Activated B cell treated with CpG ODN at 0.5 μM for 24 hours (primary cell): ENCODE measurements at regions not wholly inside any gene's neighbourhood (a gene's known extent, or its start where the extent isn't known, plus 50 kb on each side); places are given as distances from the start of the nearest gene placed in this dataset.

Source experiments
- ATAC-seq: fragments of 200-7000 bp; cut with Tn5 transposase; one replicate; pipeline ENCODE4 v1.10.0; 2021; ENCODE audit warnings: low read depth, mild to moderate bottlenecking, moderate library complexity
- CTCF ChIA-PET: fragments of 350-600 bp; sonication (Branson Sonifier 250); formaldehyde crosslinking; loops from one replicate; lab custom pipeline; 2021; ENCODE audit warnings: antibody characterized with exemption; lab: Charles Lee
- POLR2A ChIA-PET: fragments of 350-600 bp; sonication (Branson Sonifier 250); formaldehyde crosslinking; loops from one replicate; lab custom pipeline; 2021; ENCODE audit warnings: antibody characterized with exemption; lab: Charles Lee
- DNase-seq: peaks from one replicate; pipeline ENCODE4 v3.0.0; 2022
- H3K27ac Mint-ChIP-seq: one replicate; pipeline ENCODE4 v1.8.0; 2020; ENCODE audit warnings: mixed read lengths
- H3K27me3 Mint-ChIP-seq: one replicate; pipeline ENCODE4 v1.8.0; 2021; ENCODE audit warnings: mixed read lengths
- H3K36me3 Mint-ChIP-seq: one replicate; pipeline ENCODE4 v1.8.0; 2021; ENCODE audit warnings: low read depth, mixed read lengths
- H3K4me1 Mint-ChIP-seq: one replicate; pipeline ENCODE4 v1.8.0; 2021; ENCODE audit warnings: mixed read lengths
- H3K4me3 Mint-ChIP-seq: one replicate; pipeline ENCODE4 v1.8.0; 2020; ENCODE audit warnings: mild to moderate bottlenecking, mixed read lengths
- H3K9me3 Mint-ChIP-seq: one replicate; pipeline ENCODE4 v1.8.0; 2020; ENCODE audit warnings: mixed read lengths
- intact Hi-C: fragments of 100-400 bp; cut with micrococcal nuclease; formaldehyde crosslinking; loops from one replicate; pipeline ENCODE4 v1.15.1; 2024
- TF ChIP-seq, protein P1 (sequence below): fragments of 200-600 bp; IDR thresholded peaks from one replicate; pipeline ENCODE4 v1.8.0; 2022; ENCODE audit warnings: antibody characterized with exemption, mild to moderate bottlenecking

DNA sequence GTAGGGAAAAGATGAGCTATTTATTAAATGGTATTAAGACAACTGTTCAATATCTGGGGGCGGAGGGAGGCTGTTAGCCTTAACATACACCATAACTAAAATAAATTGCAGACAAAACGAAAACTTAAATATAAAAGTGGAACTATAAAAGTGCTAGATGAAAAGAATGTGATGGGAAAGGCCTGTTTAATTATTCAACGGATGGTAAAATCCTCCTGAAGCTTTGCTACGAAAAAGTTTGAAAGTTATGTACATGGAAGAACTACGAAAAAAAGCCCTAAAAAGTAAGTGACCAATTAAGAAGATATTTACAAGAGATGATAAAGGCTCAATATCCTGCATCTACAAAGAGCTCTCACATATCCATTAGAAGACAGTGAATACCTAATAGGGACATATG lies 197.8 kb upstream of the IER5L start:
- ChIA-PET POLR2A (no interaction called here), CTCF (no interaction called here)
- Mint-ChIP-seq H3K4me3 (no peak overlapping the region), H3K27ac (no peak overlapping the region), H3K27me3 (peaks cover 7% of the 10 kb centered on the region), H3K9me3 (no peaks in the 10 kb centered on the region), H3K4me1 (no peaks in the 10 kb centered on the region), H3K36me3 (no peaks in the 10 kb centered on the region)
- intact Hi-C loops, result no loop called here
- DNase-seq, result no peak
- TF ChIP-seq, protein P1, sequence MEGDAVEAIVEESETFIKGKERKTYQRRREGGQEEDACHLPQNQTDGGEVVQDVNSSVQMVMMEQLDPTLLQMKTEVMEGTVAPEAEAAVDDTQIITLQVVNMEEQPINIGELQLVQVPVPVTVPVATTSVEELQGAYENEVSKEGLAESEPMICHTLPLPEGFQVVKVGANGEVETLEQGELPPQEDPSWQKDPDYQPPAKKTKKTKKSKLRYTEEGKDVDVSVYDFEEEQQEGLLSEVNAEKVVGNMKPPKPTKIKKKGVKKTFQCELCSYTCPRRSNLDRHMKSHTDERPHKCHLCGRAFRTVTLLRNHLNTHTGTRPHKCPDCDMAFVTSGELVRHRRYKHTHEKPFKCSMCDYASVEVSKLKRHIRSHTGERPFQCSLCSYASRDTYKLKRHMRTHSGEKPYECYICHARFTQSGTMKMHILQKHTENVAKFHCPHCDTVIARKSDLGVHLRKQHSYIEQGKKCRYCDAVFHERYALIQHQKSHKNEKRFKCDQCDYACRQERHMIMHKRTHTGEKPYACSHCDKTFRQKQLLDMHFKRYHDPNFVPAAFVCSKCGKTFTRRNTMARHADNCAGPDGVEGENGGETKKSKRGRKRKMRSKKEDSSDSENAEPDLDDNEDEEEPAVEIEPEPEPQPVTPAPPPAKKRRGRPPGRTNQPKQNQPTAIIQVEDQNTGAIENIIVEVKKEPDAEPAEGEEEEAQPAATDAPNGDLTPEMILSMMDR, result no peak
- no peak for ATAC-seq

DNA sequence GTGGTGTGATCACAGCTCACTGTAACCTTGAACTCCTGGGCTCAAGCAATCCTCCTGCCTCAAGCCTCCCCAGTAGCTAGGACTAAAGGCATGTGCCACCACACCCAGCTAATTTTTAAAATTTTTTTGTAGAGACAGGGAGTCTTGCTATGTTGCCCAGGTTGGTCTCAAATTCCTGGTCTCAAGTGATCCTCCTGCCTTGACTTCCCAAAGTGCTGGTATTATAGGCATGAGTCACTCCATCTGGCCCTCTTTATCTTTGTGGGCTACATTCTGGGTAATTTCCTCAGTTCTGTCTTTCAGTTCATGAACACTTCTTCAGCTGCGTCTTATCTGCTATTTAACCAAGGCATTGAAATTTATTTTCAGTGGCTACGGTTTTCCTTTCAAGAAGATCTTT lies 196.6 kb upstream of the IER5L start:
- intact Hi-C loops, result no loop called here
- ChIA-PET CTCF (no interaction called here), POLR2A (no interaction called here)
- Mint-ChIP-seq H3K27ac (no peak overlapping the region), H3K27me3 (peaks cover 7% of the 10 kb centered on the region), H3K4me3 (no peak overlapping the region), H3K4me1 (no peaks in the 10 kb centered on the region), H3K36me3 (no peaks in the 10 kb centered on the region), H3K9me3 (peaks cover 2% of the 10 kb centered on the region)
- no peak for ATAC-seq
- TF ChIP-seq, protein P1, result no peak
- DNase-seq, result no peak

DNA sequence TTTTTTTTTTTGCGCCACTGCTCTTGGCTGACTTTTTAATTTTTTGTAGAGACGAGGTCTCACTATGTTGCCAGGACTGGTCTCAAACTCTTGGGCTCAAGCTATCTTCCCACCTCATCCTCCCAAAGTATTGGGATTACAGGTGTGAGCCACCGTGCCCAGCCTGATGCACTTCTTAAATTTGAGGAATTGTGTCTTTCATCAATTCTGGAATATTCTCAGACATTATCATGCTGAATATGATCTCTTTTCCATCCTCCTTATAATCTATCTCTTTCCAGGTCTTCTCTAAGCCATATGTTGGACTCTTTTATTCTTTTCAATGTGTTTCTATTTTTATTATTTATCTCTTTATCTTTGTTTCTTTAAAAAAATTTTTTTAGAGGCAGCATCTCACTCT lies 196.2 kb upstream of the IER5L start:
- no peak overlapping the region for H3K4me3 Mint-ChIP-seq
- H3K27me3 Mint-ChIP-seq, result peaks cover 5% of the 10 kb centered on the region
- CTCF ChIA-PET, result no interaction called here
- H3K27ac Mint-ChIP-seq, result no peak overlapping the region
- no peaks in the 10 kb centered on the region for H3K4me1 Mint-ChIP-seq
- H3K36me3 Mint-ChIP-seq, result no peaks in the 10 kb centered on the region
- TF ChIP-seq, protein P1, result no peak
- H3K9me3 Mint-ChIP-seq, result peaks cover 3% of the 10 kb centered on the region
- ATAC-seq (no peak), DNase-seq (no peak)
- intact Hi-C loops, result no loop called here
- POLR2A ChIA-PET, result no interaction called here

DNA sequence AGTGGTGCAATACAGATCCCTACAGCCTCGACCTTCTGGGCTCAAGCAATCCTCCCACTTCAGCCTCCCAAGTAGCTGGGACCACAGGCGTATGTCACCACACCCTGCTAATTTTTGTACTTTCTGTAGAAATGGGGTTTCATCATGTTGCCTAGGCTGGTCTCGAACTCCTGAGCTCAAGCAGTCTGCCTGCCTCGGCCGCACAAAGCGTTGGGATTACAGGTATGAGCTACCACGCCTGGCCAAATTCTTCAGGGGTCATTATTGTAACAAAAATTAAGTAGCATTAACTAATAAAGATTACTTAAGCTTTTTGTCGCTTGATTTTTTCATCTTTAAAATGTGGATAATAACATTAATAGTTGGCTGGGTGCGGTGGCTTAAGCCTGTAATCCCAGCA lies 195.3 kb upstream of the IER5L start:
- H3K4me1 Mint-ChIP-seq, result no peaks in the 10 kb centered on the region
- no peak overlapping the region for H3K4me3 Mint-ChIP-seq
- ChIA-PET CTCF (no interaction called here), POLR2A (no interaction called here)
- intact Hi-C loops, result no loop called here
- DNase-seq (no peak), ATAC-seq (no peak)
- no peak overlapping the region for H3K27ac Mint-ChIP-seq
- H3K36me3 Mint-ChIP-seq, result no peaks in the 10 kb centered on the region
- H3K27me3 Mint-ChIP-seq, result peaks cover 6% of the 10 kb centered on the region
- H3K9me3 Mint-ChIP-seq, result peaks cover 6% of the 10 kb centered on the region
- TF ChIP-seq, protein P1, result no peak

DNA sequence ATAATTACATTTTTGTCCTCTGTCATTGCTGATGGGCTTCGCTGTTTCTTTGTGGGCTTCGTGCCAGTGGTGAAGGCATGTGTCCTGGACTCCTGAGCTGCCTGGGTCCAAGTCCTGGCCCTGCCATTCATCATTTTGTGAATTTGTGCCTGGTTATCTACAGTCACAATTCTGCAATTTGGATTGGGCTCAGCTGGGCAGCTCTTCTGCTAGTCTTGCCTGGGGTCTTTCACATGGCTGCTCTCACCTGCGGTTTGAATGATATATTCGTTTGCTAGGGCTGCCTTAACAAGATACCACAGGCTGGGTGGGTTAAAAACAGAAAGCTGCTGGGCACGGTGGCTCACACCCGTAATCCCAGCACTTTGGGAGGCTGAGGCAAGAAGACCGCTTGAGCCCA lies 192.7 kb upstream of the IER5L start:
- DNase-seq (no peak), ATAC-seq (no peak)
- TF ChIP-seq, protein P1, result no peak
- ChIA-PET POLR2A (no interaction called here), CTCF (no interaction called here)
- H3K36me3 Mint-ChIP-seq, result no peaks in the 10 kb centered on the region
- H3K27me3 Mint-ChIP-seq, result peaks cover 3% of the 10 kb centered on the region
- no peaks in the 10 kb centered on the region for H3K4me1 Mint-ChIP-seq
- no peak overlapping the region for H3K4me3 Mint-ChIP-seq
- peaks cover 6% of the 10 kb centered on the region for H3K9me3 Mint-ChIP-seq
- no peak overlapping the region for H3K27ac Mint-ChIP-seq
- intact Hi-C loops, result no loop called here
